ENCODE measurements at regions not wholly inside any gene's neighbourhood (a gene's known extent, or its start where the extent isn't known, plus 50 kb on each side); places are given as distances from the start of the nearest gene placed in this dataset.

DNA sequence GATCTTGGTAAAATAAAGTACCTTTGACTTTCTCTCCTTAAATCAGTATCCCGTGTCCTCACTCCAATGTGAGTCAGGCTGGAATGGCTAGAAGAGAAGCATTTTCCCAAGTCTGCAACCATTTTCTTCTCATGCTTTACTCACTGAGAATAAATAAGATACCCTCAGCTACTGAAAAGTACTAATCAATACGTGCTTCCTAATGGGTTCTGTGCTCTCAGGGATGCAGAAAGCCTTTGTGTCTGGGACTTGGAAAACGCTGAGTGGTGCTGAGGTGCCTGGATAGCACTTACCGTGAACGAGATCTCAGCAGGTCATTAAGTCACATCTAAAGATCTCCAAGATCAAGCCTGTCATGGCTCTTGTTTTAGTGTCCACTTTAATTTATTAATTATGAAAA is 672.3 kb upstream of the C16orf82 start (continued):
- TF ChIP-seq ARID3A (IDR thresholded peaks at IDR 0.05; ENCODE audit: low read depth, low read length): no peak
- no peak for TF ChIP-seq ZNF720 (CRISPR knock-in tag; IDR thresholded peaks at IDR 0.05)

GRCh38 chr16:26395700-26396099 is 671.0 kb upstream of the C16orf82 start:
- no TSS peak for BruUV-seq (replicated peaks)
- ATAC-seq (no peak), DNase-seq (ENCODE audit: low spot score) (no peak), FAIRE-seq (no peak)
- in situ Hi-C loops (cut with HindIII; ENCODE audit: extremely low pct_ligation_motif_present, low pct_unique_long_range_greater_than_20kb): no loop called here
- ChIA-PET POLR2A (no interaction called here), CTCF (ENCODE audit: low intra/inter-chr PET ratio, low total read pairs) (no interaction called here)
- H3K27me3 ChIP-seq (ENCODE audit: control insufficient read depth in 1 of 2, insufficient read depth in 2 of 2, low read length in 2 of 2): no peaks in the 10 kb centered on the region
- H3K4me3 ChIP-seq (replicated peaks in 1 of 3; ENCODE audit: insufficient read depth in 1 of 3, low read depth in 2 of 3, low read length in 3 of 3): no peak overlapping the region
- H4K20me1 ChIP-seq (ENCODE audit: insufficient read depth, low read length): no peaks in the 10 kb centered on the region
- no peak overlapping the region for H3K27ac ChIP-seq (ENCODE audit: extremely low read length, insufficient read depth, low read length)
- H3K9me3 ChIP-seq (ENCODE audit: low read length): no peaks in the 10 kb centered on the region
- WGBS (ENCODE audit: low lambda C conversion rate): 37% methylated on average over 13 of the region's 13 CpGs
- no peaks in the 10 kb centered on the region for H3K79me2 ChIP-seq (ENCODE audit: insufficient read depth, low read length)
- no peak for TF ChIP-seq ZNF891 (CRISPR knock-in tag; IDR thresholded peaks at IDR 0.05)
- no peak for TF ChIP-seq ZNF570 (CRISPR knock-in tag; IDR thresholded peaks at IDR 0.05; ENCODE audit: borderline replicate concordance)
- TF ChIP-seq MEF2D (CRISPR knock-in tag; IDR thresholded peaks at IDR 0.05): no peak
- no peak for TF ChIP-seq MXD1 (CRISPR knock-in tag; IDR thresholded peaks at IDR 0.05)
- TF ChIP-seq ZNF605 (CRISPR knock-in tag; IDR thresholded peaks at IDR 0.05): no peak
- no peak for TF ChIP-seq ZNF567 (CRISPR knock-in tag; IDR thresholded peaks at IDR 0.05; ENCODE audit: borderline replicate concordance)
- no peak for TF ChIP-seq ATF1 (CRISPR knock-in tag; IDR thresholded peaks at IDR 0.05)
- TF ChIP-seq ZSCAN29 (CRISPR knock-in tag; conservative IDR thresholded peaks at IDR 0.05): no peak
- TF ChIP-seq, protein P1, sequence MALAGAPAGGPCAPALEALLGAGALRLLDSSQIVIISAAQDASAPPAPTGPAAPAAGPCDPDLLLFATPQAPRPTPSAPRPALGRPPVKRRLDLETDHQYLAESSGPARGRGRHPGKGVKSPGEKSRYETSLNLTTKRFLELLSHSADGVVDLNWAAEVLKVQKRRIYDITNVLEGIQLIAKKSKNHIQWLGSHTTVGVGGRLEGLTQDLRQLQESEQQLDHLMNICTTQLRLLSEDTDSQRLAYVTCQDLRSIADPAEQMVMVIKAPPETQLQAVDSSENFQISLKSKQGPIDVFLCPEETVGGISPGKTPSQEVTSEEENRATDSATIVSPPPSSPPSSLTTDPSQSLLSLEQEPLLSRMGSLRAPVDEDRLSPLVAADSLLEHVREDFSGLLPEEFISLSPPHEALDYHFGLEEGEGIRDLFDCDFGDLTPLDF (CRISPR knock-in tag; IDR thresholded peaks at IDR 0.05): no peak
- no peak for TF ChIP-seq ZNF580 (CRISPR knock-in tag; IDR thresholded peaks at IDR 0.05; ENCODE audit: borderline replicate concordance, low read depth)
- no peak for TF ChIP-seq ZNF597 (CRISPR knock-in tag; IDR thresholded peaks at IDR 0.05)
- TF ChIP-seq, protein P2, sequence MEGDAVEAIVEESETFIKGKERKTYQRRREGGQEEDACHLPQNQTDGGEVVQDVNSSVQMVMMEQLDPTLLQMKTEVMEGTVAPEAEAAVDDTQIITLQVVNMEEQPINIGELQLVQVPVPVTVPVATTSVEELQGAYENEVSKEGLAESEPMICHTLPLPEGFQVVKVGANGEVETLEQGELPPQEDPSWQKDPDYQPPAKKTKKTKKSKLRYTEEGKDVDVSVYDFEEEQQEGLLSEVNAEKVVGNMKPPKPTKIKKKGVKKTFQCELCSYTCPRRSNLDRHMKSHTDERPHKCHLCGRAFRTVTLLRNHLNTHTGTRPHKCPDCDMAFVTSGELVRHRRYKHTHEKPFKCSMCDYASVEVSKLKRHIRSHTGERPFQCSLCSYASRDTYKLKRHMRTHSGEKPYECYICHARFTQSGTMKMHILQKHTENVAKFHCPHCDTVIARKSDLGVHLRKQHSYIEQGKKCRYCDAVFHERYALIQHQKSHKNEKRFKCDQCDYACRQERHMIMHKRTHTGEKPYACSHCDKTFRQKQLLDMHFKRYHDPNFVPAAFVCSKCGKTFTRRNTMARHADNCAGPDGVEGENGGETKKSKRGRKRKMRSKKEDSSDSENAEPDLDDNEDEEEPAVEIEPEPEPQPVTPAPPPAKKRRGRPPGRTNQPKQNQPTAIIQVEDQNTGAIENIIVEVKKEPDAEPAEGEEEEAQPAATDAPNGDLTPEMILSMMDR (CRISPR knock-in tag; IDR thresholded peaks at IDR 0.05): no peak
- no peak for TF ChIP-seq HOXD1 (CRISPR knock-in tag; IDR thresholded peaks at IDR 0.05)
- no peak for TF ChIP-seq ZNF619 (CRISPR knock-in tag; IDR thresholded peaks at IDR 0.05)
- no peak for TF ChIP-seq ZNF501 (CRISPR knock-in tag; IDR thresholded peaks at IDR 0.05)
- no peak for TF ChIP-seq RBM22 (optimal IDR thresholded peaks at IDR 0.05; ENCODE audit: low read length)
- TF ChIP-seq KDM1A (CRISPR knock-in tag; IDR thresholded peaks at IDR 0.05): no peak
- no peaks in the 10 kb centered on the region for H3K36me3 ChIP-seq (replicated peaks in 1 of 2; ENCODE audit: control insufficient read depth in 1 of 2, insufficient read depth in 2 of 2, low read length in 2 of 2)
- no peak overlapping the region for H3K4me2 ChIP-seq (ENCODE audit: low read depth, low read length)
- no peak overlapping the region for H3K9ac ChIP-seq (ENCODE audit: insufficient read depth, low read depth, low read length)
- H2AFZ ChIP-seq (ENCODE audit: low read length): no peak overlapping the region
- no peaks in the 10 kb centered on the region for H3K4me1 ChIP-seq (ENCODE audit: insufficient read depth, low read length)
- intact Hi-C loops (cut with micrococcal nuclease; ENCODE audit: unreplicated experiment): no loop called here

Measured in HepG2 (cell line).